A549 (cell line): ENCODE measurements at regions not wholly inside any gene's neighbourhood (a gene's known extent, or its start where the extent isn't known, plus 50 kb on each side); places are given as distances from the start of the nearest gene placed in this dataset.

ENCODE experiments used
- CHD2 ChIP-seq: fragments of 150-350 bp; IDR thresholded peaks from 2 replicates; pipeline ENCODE4 v1.6.1; 2014; ENCODE audit warnings: low read length; ENCODE audit not compliant: partially characterized antibody
- CTCF ChIP-seq: fragments of >200 bp; sonication (Bioruptor Twin); formaldehyde crosslinking; IDR thresholded peaks from 3 replicates; pipeline ENCODE4 v1.5.1; 2016
- E2F6 ChIP-seq: IDR thresholded peaks from 2 replicates; pipeline ENCODE4 v1.6.1; 2012; ENCODE audit warnings: low read depth, borderline replicate concordance
- ELK1 ChIP-seq: fragments of 150-350 bp; IDR thresholded peaks from 2 replicates; pipeline ENCODE4 v1.6.1; 2014; ENCODE audit warnings: low read depth, mild to moderate bottlenecking, low read length
- EP300 ChIP-seq, 2 experiments: fragments of >200 bp; sonication (Bioruptor Twin); formaldehyde crosslinking; IDR thresholded peaks; 2 replicates in 1 of 2; 3 replicates in 1 of 2; pipeline ENCODE4 v1.6.1; 2016 to 2017
- HMGXB4 ChIP-seq: fragments of 250-450 bp; sonication (Bioruptor Pico); IDR thresholded peaks from 2 replicates; pipeline ENCODE4 v1.5.0; 2021; ENCODE audit warnings: mild to moderate bottlenecking, moderate library complexity, borderline replicate concordance
- HOXB13 ChIP-seq: fragments of 250-450 bp; sonication (Bioruptor Pico); IDR thresholded peaks from 2 replicates; pipeline ENCODE4 v1.5.0; 2020; ENCODE audit warnings: low read depth, mild to moderate bottlenecking, moderate library complexity
- MYC ChIP-seq: IDR thresholded peaks from 2 replicates; pipeline ENCODE4 v1.6.1; 2012; ENCODE audit warnings: mild to moderate bottlenecking, inconsistent platforms, low read length, improper control_type of control experiment, borderline replicate concordance
- NPAS2 ChIP-seq: fragments of 250-450 bp; sonication (Bioruptor Pico); IDR thresholded peaks from 2 replicates; pipeline ENCODE4 v1.8.0; 2022; ENCODE audit warnings: mild to moderate bottlenecking, moderate library complexity, borderline replicate concordance
- POLR2A ChIP-seq: IDR thresholded peaks from 2 replicates; pipeline ENCODE4 v1.6.1; 2012; ENCODE audit warnings: mild to moderate bottlenecking, low read length
- RAD21 ChIP-seq, 2 experiments: fragments of >200 bp in 1 of 2; sonication (Bioruptor Twin) in 1 of 2; formaldehyde crosslinking in 1 of 2; IDR thresholded peaks in 1 of 2; conservative IDR thresholded peaks in 1 of 2; 2 replicates in 1 of 2; 3 replicates in 1 of 2; pipeline ENCODE4 v1.6.1; 2012 to 2018; ENCODE audit warnings: inconsistent platforms in 1 of 2
- RARB ChIP-seq: fragments of 250-450 bp; sonication (Bioruptor Pico); IDR thresholded peaks from 2 replicates; pipeline ENCODE4 v1.8.0; 2021; ENCODE audit warnings: mild to moderate bottlenecking, moderate library complexity

- no peak for TF ChIP-seq CTCF
- no peak for TF ChIP-seq CHD2
- no peak for TF ChIP-seq POLR2A
- TF ChIP-seq ELK1 = no peak
- TF ChIP-seq RAD21 (conservative IDR thresholded peaks at IDR 0.05 in 1 of 2, IDR thresholded peaks at IDR 0.05 in 1 of 2) = no peak
- no peak for TF ChIP-seq NPAS2
- no peak for TF ChIP-seq EP300 (IDR thresholded peaks at IDR 0.05)
- no peak for TF ChIP-seq MYC
- no peak for TF ChIP-seq HMGXB4 (CRISPR knock-in tag)
- no peak for TF ChIP-seq HOXB13 (CRISPR knock-in tag)
- no peak for TF ChIP-seq RARB
- no peak for TF ChIP-seq E2F6
These were observed 246.4 kb downstream of the ZNF621 start for GRCh38 chr3:40771112-40771511.
